ENCODE measurements at regions not wholly inside any gene's neighbourhood (a gene's known extent, or its start where the extent isn't known, plus 50 kb on each side); places are given as distances from the start of the nearest gene placed in this dataset.
"Not testable (repeated sequence)": the region's sequence is repeated elsewhere in the genome, so short reads cannot be mapped to it uniquely, and the experiment has no call there.

- no peak for TF ChIP-seq MAFF (IDR thresholded peaks at IDR 0.05; ENCODE audit: low read depth, low read length)
- TF ChIP-seq ZNF382 (CRISPR knock-in tag; IDR thresholded peaks at IDR 0.05; ENCODE audit: borderline replicate concordance) = no peak
- TF ChIP-seq, protein P1, sequence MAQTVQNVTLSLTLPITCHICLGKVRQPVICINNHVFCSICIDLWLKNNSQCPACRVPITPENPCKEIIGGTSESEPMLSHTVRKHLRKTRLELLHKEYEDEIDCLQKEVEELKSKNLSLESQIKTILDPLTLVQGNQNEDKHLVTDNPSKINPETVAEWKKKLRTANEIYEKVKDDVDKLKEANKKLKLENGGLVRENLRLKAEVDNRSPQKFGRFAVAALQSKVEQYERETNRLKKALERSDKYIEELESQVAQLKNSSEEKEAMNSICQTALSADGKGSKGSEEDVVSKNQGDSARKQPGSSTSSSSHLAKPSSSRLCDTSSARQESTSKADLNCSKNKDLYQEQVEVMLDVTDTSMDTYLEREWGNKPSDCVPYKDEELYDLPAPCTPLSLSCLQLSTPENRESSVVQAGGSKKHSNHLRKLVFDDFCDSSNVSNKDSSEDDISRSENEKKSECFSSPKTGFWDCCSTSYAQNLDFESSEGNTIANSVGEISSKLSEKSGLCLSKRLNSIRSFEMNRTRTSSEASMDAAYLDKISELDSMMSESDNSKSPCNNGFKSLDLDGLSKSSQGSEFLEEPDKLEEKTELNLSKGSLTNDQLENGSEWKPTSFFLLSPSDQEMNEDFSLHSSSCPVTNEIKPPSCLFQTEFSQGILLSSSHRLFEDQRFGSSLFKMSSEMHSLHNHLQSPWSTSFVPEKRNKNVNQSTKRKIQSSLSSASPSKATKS (CRISPR knock-in tag; IDR thresholded peaks at IDR 0.05) = no peak
- TF ChIP-seq ZNF510 (CRISPR knock-in tag; IDR thresholded peaks at IDR 0.05; ENCODE audit: low read depth) = no peak
- no peak for TF ChIP-seq ZNF343 (CRISPR knock-in tag; IDR thresholded peaks at IDR 0.05)
Observed at GRCh38 chr9:97132865-97133264, 93.9 kb upstream of the CTSV start (continued).

- POLR2A ChIA-PET; in situ Hi-C loops (cut with HindIII; ENCODE audit: extremely low pct_ligation_motif_present, low pct_unique_long_range_greater_than_20kb); H3K79me2 ChIP-seq (ENCODE audit: insufficient read depth, low read length); BruUV-seq (replicated peaks); intact Hi-C loops (cut with micrococcal nuclease; ENCODE audit: unreplicated experiment); CTCF ChIA-PET (ENCODE audit: low intra/inter-chr PET ratio, low total read pairs); H3K27ac ChIP-seq (ENCODE audit: extremely low read length, insufficient read depth, low read length); H3K36me3 ChIP-seq (replicated peaks in 1 of 2; ENCODE audit: control insufficient read depth in 1 of 2, insufficient read depth in 2 of 2, low read length in 2 of 2); ATAC-seq; H3K9me3 ChIP-seq (ENCODE audit: low read length); H3K27me3 ChIP-seq (ENCODE audit: control insufficient read depth in 1 of 2, insufficient read depth in 2 of 2, low read length in 2 of 2); H3K4me3 ChIP-seq (replicated peaks in 1 of 3; ENCODE audit: insufficient read depth in 1 of 3, low read depth in 2 of 3, low read length in 3 of 3); DNase-seq (ENCODE audit: low spot score); H4K20me1 ChIP-seq (ENCODE audit: insufficient read depth, low read length); H2AFZ ChIP-seq (ENCODE audit: low read length); H3K9ac ChIP-seq (ENCODE audit: insufficient read depth, low read depth, low read length); H3K4me1 ChIP-seq (ENCODE audit: insufficient read depth, low read length); FAIRE-seq; H3K4me2 ChIP-seq (ENCODE audit: low read depth, low read length): not testable (repeated sequence)
- WGBS (ENCODE audit: low lambda C conversion rate) = 67% methylated on average over 14 of the region's 16 CpGs
Observed at GRCh38 chr9:97130864-97131263, 91.9 kb upstream of the CTSV start.

DNA sequence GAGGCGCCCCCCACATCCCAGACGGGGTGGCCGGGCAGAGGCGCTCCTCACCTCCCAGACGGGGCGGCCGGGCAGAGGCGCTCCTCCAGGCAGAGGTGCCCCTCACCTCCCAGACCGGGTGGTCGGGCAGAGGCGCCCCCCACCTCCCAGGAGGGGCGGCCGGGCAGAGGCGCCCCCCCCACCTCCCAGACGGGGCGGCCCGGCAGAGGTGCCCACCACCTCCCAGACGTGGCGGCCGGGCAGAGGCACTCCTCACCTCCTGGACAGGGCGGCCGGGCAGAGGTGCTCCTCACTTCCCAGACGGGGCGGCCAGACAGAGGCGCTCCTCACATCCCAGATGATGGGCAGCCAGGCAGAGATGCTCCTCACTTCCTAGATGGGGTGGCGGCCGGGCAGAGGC, 91.4 kb upstream of the CTSV start:
- H3K4me1 ChIP-seq (ENCODE audit: insufficient read depth, low read length); H3K4me3 ChIP-seq (replicated peaks in 1 of 3; ENCODE audit: insufficient read depth in 1 of 3, low read depth in 2 of 3, low read length in 3 of 3); CTCF ChIA-PET (ENCODE audit: low intra/inter-chr PET ratio, low total read pairs); H2AFZ ChIP-seq (ENCODE audit: low read length); H3K4me2 ChIP-seq (ENCODE audit: low read depth, low read length); H4K20me1 ChIP-seq (ENCODE audit: insufficient read depth, low read length); in situ Hi-C loops (cut with HindIII; ENCODE audit: extremely low pct_ligation_motif_present, low pct_unique_long_range_greater_than_20kb); BruUV-seq (replicated peaks); ATAC-seq; POLR2A ChIA-PET; intact Hi-C loops (cut with micrococcal nuclease; ENCODE audit: unreplicated experiment); FAIRE-seq; H3K27ac ChIP-seq (ENCODE audit: extremely low read length, insufficient read depth, low read length); H3K27me3 ChIP-seq (ENCODE audit: control insufficient read depth in 1 of 2, insufficient read depth in 2 of 2, low read length in 2 of 2); H3K36me3 ChIP-seq (replicated peaks in 1 of 2; ENCODE audit: control insufficient read depth in 1 of 2, insufficient read depth in 2 of 2, low read length in 2 of 2); H3K79me2 ChIP-seq (ENCODE audit: insufficient read depth, low read length); H3K9me3 ChIP-seq (ENCODE audit: low read length); DNase-seq (ENCODE audit: low spot score); H3K9ac ChIP-seq (ENCODE audit: insufficient read depth, low read depth, low read length): not testable (repeated sequence)
- WGBS (ENCODE audit: low lambda C conversion rate) = no CpG with 5 or more reads among the region's 27 CpGs
